HG03025 (cell line): ENCODE measurements at regions not wholly inside any gene's neighbourhood (a gene's known extent, or its start where the extent isn't known, plus 50 kb on each side); places are given as distances from the start of the nearest gene placed in this dataset.

Experiments
- ATAC-seq: cut with Tn5 transposase; IDR thresholded peaks from one replicate; pipeline ENCODE4 v1.9.1; 2021; ENCODE audit warnings: mild to moderate bottlenecking, moderate library complexity; ENCODE audit not compliant: unreplicated experiment, low FRiP score

- ATAC-seq, result no peak
Measured at GRCh38 chr3:177932750-177933660, 603.2 kb upstream of the KCNMB2 start.

DNA sequence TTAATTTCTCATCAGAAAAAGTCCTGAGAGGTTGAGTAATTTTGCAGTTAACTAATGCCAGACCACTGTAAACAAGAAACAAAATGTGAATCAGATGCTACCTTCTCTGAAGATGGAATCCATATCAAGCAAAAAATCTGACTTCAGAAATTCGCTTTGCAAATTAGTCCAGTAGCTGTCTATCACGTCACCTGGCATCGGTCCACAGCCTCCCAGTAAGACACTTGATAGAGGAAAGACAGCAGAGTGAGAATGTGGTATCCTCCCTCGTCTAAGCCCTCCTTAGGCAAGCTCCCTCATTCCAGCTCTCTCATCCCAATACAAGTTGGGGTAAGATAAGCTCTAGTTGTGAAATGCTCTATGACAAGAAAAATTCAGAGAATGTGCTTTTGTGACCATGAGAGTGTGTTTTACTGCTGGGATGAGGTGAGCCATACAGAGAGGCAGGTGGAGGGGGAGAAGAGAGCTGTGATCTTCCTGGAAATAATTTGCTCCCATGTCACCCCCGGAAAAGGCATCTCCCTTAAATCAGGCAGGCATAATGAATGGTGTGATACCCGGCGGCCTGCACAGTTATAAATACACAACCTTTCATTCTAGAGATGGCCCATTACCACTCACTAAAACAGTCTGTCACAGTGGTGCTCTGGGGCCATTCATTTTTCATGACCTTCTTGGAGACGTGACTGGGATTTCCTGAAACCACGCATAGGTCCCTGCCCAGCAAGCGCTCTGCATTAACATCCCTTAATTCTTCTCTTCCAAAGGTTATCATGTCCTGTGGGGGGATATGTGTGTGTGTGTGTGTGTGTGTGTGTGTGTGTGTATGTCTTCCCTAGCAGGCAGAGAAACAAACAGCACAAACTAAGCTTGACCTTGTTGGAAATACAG lies 602.0 kb upstream of the KCNMB2 start:
- no peak for ATAC-seq

DNA sequence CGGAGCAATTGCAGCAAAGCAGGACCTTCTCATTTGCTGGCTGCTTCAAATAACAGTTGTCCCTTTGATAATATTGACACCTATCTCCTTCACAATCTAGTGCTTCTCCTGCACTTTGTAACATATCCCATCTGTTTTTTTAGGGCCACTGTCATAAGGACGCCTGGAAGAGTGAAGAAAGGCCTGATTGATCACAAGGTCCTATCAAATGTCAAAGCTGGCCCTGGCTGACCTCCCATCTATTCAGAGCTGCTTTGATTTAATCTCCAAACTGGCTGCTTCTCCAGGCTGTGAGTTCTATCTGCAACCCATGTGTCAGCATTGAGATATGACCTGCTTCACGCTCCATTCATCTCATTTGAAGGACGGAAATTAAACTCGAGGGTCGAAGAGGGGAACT lies 601.2 kb upstream of the KCNMB2 start:
- ATAC-seq, result no peak

DNA sequence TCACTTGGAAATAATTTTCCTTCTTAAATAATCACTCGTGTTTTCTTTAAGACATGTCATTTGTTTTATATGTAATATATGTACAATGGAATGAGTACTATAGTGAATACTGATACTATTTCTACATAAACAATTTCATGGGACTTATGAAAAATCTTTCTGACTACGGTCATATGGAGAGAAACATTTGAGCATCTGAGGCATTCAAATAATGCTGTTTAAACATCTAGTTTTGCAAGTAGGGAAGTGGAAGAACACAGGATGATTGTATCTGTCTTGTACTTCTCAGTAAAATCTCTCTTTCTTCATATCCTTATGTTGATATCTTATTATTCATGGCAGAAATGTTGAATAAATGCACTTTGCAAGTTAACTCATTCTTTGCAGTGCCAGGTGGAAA lies 599.5 kb upstream of the KCNMB2 start:
- ATAC-seq, result no peak

- no peak for ATAC-seq
Measured at GRCh38 chr3:177942911-177943310, 593.3 kb upstream of the KCNMB2 start.

DNA sequence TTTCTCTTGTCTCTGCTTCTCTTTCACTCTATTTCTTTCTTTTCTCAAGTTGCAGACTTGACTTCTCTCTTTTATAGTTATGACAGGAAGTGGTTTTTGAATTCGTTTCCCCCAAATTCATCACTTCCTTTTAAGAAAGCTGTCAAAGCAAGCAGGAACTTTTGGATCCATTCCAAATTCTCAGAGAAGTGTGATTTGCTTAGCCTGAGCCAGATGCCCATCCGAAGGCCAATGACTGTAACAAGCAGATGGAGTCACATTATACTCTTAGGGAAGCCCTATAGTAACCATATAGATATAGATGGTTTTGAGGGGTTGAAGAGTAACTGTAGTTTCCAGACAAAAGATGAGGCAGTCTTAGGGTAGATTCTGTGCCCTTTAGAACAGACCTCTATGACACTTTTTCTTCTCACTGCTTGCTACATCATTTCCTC lies 592.0 kb upstream of the KCNMB2 start:
- no peak for ATAC-seq

- no peak for ATAC-seq
Measured at GRCh38 chr3:177946048-177946447, 590.2 kb upstream of the KCNMB2 start.

GRCh38 chr3:177946497-177946896 lies 589.7 kb upstream of the KCNMB2 start:
- ATAC-seq, result no peak

DNA sequence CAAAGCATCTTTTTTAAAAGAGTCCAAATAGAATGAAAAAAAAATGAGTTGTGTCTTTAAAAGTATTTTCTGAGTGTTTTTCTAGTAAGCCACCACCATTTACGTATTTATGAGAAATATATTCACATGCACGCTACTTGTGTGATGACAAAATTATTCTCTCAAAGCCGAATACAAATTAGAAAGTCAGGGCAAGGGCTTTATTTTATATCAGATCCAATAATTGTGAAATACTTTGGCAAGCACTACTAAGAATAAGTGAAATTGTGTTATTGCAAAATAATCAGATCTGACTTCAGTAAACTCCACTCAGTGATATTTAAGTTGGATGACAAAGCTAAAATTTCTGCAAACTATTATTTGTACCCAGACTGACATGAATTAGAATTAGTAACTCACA lies 589.3 kb upstream of the KCNMB2 start:
- no peak for ATAC-seq

DNA sequence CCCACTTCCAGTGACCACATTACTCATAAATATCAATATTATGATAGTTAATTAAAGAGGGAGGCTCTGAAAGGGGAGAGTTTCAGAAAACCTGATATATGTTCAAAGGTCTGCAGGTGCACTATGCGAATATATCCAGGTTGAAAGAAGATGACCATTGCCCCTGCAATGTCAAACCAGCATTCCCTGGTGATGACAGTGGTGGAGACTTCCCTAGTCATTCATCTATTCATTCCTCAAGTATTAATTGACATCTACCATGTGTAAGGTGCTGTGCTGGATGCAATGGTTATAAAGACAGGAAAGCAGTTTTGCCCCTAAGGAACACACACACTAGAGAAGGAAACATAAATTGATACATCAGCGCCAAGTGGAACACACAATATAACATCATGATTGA lies 588.3 kb upstream of the KCNMB2 start:
- no peak for ATAC-seq

GRCh38 chr3:177948716-177949425 lies 587.4 kb upstream of the KCNMB2 start:
- no peak for ATAC-seq

DNA sequence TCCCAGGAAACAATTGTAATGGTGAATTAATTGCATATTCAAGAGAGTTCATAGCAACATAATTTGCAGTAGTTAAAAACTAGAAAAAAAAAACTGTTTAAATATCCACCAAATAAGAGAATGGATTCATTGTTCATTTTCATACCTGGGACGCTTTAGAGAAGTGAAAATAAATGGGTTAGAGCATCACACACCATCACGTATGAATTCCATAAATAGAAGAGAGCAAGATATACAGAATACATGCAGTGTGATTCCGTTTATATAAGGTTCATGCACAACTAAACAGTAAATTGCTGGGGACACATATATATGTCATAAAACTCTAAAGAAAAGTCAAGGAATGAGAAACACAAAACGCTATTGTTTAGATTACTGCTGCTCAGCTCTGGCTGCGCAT lies 577.0 kb upstream of the KCNMB2 start:
- ATAC-seq, result no peak

GRCh38 chr3:177960014-177960413 lies 576.2 kb upstream of the KCNMB2 start:
- ATAC-seq, result no peak

DNA sequence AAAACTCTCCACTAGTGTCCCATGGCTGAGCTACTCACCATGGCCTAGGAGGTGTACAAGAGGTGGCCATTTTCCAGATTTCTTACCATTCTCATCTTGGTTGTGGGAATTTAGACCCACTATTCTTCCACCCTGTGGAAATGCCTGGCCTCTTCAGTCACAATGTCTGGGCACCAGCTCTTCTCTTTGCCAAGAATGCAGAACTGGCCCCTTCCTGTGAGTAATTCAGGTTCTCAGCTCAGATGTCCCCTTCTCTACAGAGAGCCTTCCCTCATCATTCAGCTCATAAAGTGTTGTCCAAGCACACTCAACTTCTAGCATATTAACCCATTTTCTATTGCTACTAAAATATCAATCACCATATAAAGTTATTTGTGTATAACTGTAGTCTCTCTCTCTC lies 575.5 kb upstream of the KCNMB2 start:
- no peak for ATAC-seq

- ATAC-seq, result no peak
Measured at GRCh38 chr3:177961784-177962183, 574.5 kb upstream of the KCNMB2 start.

DNA sequence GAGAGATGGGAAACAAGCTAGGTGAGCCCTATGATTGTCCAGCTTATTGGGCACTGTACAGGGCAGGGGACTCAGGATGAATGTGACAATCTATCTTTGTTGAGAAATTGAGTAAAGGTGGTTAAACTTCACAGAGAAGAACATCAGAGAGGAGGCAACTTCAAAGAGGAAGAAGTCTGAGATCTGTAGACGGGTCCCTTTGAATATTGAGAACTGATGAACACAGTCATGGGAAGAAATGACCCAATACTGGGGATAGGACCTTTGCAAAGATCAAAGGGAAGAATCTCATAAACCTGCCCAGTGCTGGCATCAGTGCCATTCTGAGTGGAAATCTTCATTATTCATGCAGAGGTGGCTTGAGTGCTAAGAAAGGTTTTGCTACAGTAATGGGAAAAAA lies 569.7 kb upstream of the KCNMB2 start:
- ATAC-seq, result no peak

DNA sequence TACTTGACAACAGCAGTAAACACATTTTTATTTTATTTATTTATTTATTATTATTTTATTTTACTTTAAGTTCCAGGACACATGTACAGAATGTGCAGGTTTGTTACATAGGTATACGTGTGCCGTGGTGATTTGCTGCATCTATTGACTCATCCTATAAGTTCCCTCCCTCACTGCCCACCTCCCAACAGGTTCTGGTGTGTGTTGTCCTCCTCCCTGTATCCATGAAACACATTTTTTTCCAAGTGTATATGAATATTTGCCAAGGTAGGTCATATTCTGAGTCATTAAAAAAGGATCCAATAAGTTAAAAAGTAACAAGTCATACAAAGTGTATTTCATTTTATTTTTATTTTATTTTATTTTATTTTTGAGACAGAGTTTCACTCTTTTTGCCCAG lies 567.3 kb upstream of the KCNMB2 start:
- no peak for ATAC-seq

GRCh38 chr3:177973241-177973840 lies 562.9 kb upstream of the KCNMB2 start:
- ATAC-seq, result no peak

- no peak for ATAC-seq
Measured at GRCh38 chr3:177976241-177976640, 560.0 kb upstream of the KCNMB2 start.

DNA sequence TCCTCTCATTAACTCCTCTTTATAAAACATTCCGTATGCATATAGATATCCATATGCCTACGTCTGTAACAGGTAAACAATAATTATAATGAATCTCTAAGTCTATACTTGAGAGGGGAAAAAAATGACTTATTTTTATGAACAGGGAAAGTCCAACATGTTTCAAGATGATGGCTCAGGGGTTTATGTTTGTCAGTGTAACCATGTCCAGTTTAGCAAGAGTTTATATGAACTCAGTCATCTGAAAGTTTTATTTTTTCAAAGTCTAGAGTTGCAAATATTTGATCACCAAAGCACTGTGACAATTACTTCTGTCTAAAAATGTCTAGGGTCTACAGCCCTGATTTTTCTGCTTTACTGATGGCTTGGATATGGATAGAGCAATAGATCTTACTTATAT lies 559.4 kb upstream of the KCNMB2 start:
- no peak for ATAC-seq
